ENCODE measurements at regions not wholly inside any gene's neighbourhood (a gene's known extent, or its start where the extent isn't known, plus 50 kb on each side); places are given as distances from the start of the nearest gene placed in this dataset.
"Not testable (repeated sequence)": the region's sequence is repeated elsewhere in the genome, so short reads cannot be mapped to it uniquely, and the experiment has no call there.

GRCh38 chr3:67064105-67064504, 66.0 kb downstream of the KBTBD8 start:
- no peak for DNase-seq

- DNase-seq = no peak
These were observed 69.1 kb downstream of the KBTBD8 start for GRCh38 chr3:67067251-67067650.

GRCh38 chr3:67072640-67073039, 74.5 kb downstream of the KBTBD8 start:
- DNase-seq = not testable (repeated sequence)

- no peak for DNase-seq
These were observed 75.7 kb downstream of the KBTBD8 start for GRCh38 chr3:67073812-67074211.

GRCh38 chr3:67075295-67075694, 77.2 kb downstream of the KBTBD8 start:
- no peak for DNase-seq

GRCh38 chr3:67076607-67077006, 78.5 kb downstream of the KBTBD8 start:
- DNase-seq = no peak

- no peak for DNase-seq
These were observed 79.5 kb downstream of the KBTBD8 start for GRCh38 chr3:67077656-67078055.

GRCh38 chr3:67082533-67083024, 84.5 kb downstream of the KBTBD8 start:
- DNase-seq = no peak

GRCh38 chr3:67083277-67083676, 85.2 kb downstream of the KBTBD8 start:
- peak; percentile 1 for DNase-seq

GRCh38 chr3:67087788-67088187, 89.7 kb downstream of the KBTBD8 start:
- DNase-seq = no peak

- no peak for DNase-seq
These were observed 92.4 kb downstream of the KBTBD8 start for GRCh38 chr3:67090474-67090873.

GRCh38 chr3:67093305-67093704, 95.2 kb downstream of the KBTBD8 start:
- no peak for DNase-seq

GRCh38 chr3:67094167-67094566, 96.1 kb downstream of the KBTBD8 start:
- DNase-seq = no peak

GRCh38 chr3:67094774-67095173, 96.7 kb downstream of the KBTBD8 start:
- no peak for DNase-seq

GRCh38 chr3:67104388-67104787, 106.3 kb downstream of the KBTBD8 start:
- DNase-seq = no peak

GRCh38 chr3:67106874-67107273, 108.8 kb downstream of the KBTBD8 start:
- DNase-seq = no peak

- peak; percentile 59 for DNase-seq
These were observed 111.6 kb downstream of the KBTBD8 start for GRCh38 chr3:67109651-67110204.

- peak; percentile 75 for DNase-seq
These were observed 115.8 kb downstream of the KBTBD8 start for GRCh38 chr3:67113802-67114407.

GRCh38 chr3:67118122-67118521, 120.0 kb downstream of the KBTBD8 start:
- DNase-seq = no peak

- DNase-seq = no peak
These were observed 120.5 kb downstream of the KBTBD8 start for GRCh38 chr3:67118635-67119034.

GRCh38 chr3:67123914-67124313, 125.8 kb downstream of the KBTBD8 start:
- no peak for DNase-seq

- no peak for DNase-seq
These were observed 129.1 kb downstream of the KBTBD8 start for GRCh38 chr3:67127254-67127653.

- DNase-seq = no peak
These were observed 144.3 kb downstream of the KBTBD8 start for GRCh38 chr3:67142432-67142831.

- DNase-seq = no peak
These were observed 147.6 kb downstream of the KBTBD8 start for GRCh38 chr3:67145738-67146137.

- DNase-seq = peak; percentile 49
These were observed 156.3 kb downstream of the KBTBD8 start for GRCh38 chr3:67154429-67154828.
